ENCODE measurements at regions not wholly inside any gene's neighbourhood (a gene's known extent, or its start where the extent isn't known, plus 50 kb on each side); places are given as distances from the start of the nearest gene placed in this dataset.

- Mint-ChIP-seq H3K4me3 (no peak overlapping the region), H3K4me1 (ENCODE audit: low read depth) (no peaks in the 10 kb centered on the region), H3K27ac (no peak overlapping the region), H3K36me3 (ENCODE audit: low read depth) (no peaks in the 10 kb centered on the region), H3K9me3 (peaks cover 21% of the 10 kb centered on the region), H3K27me3 (no peaks in the 10 kb centered on the region)
- intact Hi-C loops (cut with micrococcal nuclease): no loop called here
Observed at GRCh38 chr5:124136609-124137008, 609.8 kb downstream of the ZNF608 start.

- Mint-ChIP-seq H3K27me3 (no peaks in the 10 kb centered on the region), H3K4me3 (no peak overlapping the region), H3K36me3 (ENCODE audit: low read depth) (no peaks in the 10 kb centered on the region), H3K4me1 (ENCODE audit: low read depth) (no peaks in the 10 kb centered on the region), H3K9me3 (peaks cover 4% of the 10 kb centered on the region), H3K27ac (no peak overlapping the region)
- intact Hi-C loops (cut with micrococcal nuclease): no loop called here
Observed at GRCh38 chr5:124134941-124135340, 611.5 kb downstream of the ZNF608 start.

DNA sequence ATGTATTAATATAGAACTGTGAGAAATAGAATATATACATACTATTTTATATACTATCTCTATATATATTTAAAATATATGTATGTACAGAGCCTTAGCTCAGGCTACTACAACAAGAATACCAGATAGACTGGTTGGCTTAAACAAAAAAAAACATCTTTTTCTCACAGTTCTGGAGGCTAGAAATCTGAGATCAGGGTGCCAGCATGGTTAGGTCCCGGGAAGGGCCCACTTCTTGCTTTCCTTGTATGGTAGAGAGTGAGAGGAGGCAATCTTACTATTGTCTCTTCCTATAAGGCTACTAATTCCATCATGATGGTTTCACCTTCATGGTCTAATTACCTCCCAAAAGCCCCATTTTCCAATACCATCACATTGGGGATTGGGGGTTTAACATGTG, 613.0 kb downstream of the ZNF608 start:
- Mint-ChIP-seq H3K36me3 (ENCODE audit: low read depth) (no peaks in the 10 kb centered on the region), H3K27me3 (no peaks in the 10 kb centered on the region), H3K4me3 (no peak overlapping the region), H3K4me1 (ENCODE audit: low read depth) (no peaks in the 10 kb centered on the region), H3K27ac (no peak overlapping the region), H3K9me3 (no peaks in the 10 kb centered on the region)
- intact Hi-C loops (cut with micrococcal nuclease): no loop called here

- Mint-ChIP-seq H3K4me1 (ENCODE audit: low read depth) (no peaks in the 10 kb centered on the region), H3K9me3 (no peaks in the 10 kb centered on the region), H3K4me3 (no peak overlapping the region), H3K27ac (no peak overlapping the region), H3K36me3 (ENCODE audit: low read depth) (no peaks in the 10 kb centered on the region), H3K27me3 (no peaks in the 10 kb centered on the region)
- intact Hi-C loops (cut with micrococcal nuclease): no loop called here
Observed at GRCh38 chr5:124132843-124133242, 613.6 kb downstream of the ZNF608 start.

GRCh38 chr5:124131466-124131865, 615.0 kb downstream of the ZNF608 start:
- Mint-ChIP-seq H3K27ac (no peak overlapping the region), H3K27me3 (no peaks in the 10 kb centered on the region), H3K36me3 (ENCODE audit: low read depth) (no peaks in the 10 kb centered on the region), H3K4me3 (no peak overlapping the region), H3K4me1 (ENCODE audit: low read depth) (no peaks in the 10 kb centered on the region), H3K9me3 (no peaks in the 10 kb centered on the region)
- intact Hi-C loops (cut with micrococcal nuclease): no loop called here

- intact Hi-C loops (cut with micrococcal nuclease): no loop called here
- H3K4me1 Mint-ChIP-seq (ENCODE audit: low read depth): no peaks in the 10 kb centered on the region
- H3K36me3 Mint-ChIP-seq (ENCODE audit: low read depth): no peaks in the 10 kb centered on the region
- H3K27me3 Mint-ChIP-seq: no peaks in the 10 kb centered on the region
- no peak overlapping the region for H3K27ac Mint-ChIP-seq
- H3K9me3 Mint-ChIP-seq: no peaks in the 10 kb centered on the region
- H3K4me3 Mint-ChIP-seq: no peak overlapping the region
Observed at GRCh38 chr5:124130816-124131215, 615.6 kb downstream of the ZNF608 start.

DNA sequence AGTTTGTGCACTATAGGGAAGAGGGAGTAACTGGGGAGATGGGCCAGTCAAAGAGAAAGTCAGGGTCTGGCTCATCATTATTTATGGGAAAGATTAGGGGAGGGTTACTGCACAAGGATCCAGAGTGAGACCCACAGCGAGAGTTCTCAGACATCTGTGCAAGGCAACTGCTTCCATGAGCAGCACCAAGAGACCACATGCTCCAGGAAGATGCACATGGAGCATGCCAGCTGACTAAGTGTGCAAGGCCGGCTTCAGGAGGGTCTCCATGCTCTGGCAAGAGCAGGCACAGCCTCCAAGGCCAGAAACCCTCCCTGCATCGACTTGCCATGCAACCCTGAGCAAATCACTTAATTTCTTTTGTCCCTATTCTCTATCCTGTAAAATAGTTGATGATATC, 616.9 kb downstream of the CSNK1G3 start:
- Mint-ChIP-seq H3K4me1 (ENCODE audit: low read depth) (no peaks in the 10 kb centered on the region), H3K27ac (no peak overlapping the region), H3K4me3 (no peak overlapping the region)

DNA sequence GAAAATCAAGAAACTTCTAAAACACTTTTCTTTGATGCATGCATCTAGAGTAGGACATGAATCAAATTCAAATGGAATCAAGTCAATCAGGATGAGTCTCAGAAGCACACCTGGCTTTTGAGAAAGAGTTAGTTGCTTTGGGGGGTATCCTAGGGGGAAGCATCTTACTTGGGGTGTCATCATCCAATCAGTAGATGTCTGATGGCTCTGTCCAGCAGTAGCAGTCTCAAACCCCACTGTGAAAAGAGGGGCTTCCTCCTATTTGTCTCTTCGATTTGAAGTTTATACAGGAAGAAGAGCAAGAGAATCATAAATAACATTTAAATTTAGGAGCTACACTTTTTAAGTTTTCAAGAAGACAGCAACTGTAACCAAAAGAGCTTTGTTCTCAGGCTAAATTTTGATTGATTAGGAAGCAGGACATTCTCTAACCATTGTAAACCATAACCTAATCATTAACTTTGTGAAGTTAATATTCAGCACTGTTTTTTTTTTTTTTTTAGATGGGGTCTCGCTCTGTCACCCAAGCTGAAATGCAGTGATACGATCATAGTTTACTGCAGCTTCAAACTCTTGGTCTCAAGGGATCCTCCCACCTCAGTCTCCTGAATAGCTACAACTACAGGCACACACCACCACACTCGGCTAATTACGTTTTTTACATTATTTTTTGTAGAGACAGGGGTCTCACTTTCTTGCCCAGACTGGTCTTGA, 614.7 kb downstream of the CSNK1G3 start:
- H3K27ac Mint-ChIP-seq: no peak overlapping the region
- intact Hi-C loops (cut with micrococcal nuclease): no loop called here
- no peak overlapping the region for H3K4me3 Mint-ChIP-seq
- no peaks in the 10 kb centered on the region for H3K4me1 Mint-ChIP-seq (ENCODE audit: low read depth)
- no peaks in the 10 kb centered on the region for H3K27me3 Mint-ChIP-seq
- H3K9me3 Mint-ChIP-seq: peaks cover 8% of the 10 kb centered on the region
- no peaks in the 10 kb centered on the region for H3K36me3 Mint-ChIP-seq (ENCODE audit: low read depth)

More for the DNA sequence above, 616.9 kb downstream of the CSNK1G3 start:
- Mint-ChIP-seq H3K27me3 (no peaks in the 10 kb centered on the region), H3K36me3 (ENCODE audit: low read depth) (no peaks in the 10 kb centered on the region), H3K9me3 (no peaks in the 10 kb centered on the region)
- intact Hi-C loops (cut with micrococcal nuclease): no loop called here

DNA sequence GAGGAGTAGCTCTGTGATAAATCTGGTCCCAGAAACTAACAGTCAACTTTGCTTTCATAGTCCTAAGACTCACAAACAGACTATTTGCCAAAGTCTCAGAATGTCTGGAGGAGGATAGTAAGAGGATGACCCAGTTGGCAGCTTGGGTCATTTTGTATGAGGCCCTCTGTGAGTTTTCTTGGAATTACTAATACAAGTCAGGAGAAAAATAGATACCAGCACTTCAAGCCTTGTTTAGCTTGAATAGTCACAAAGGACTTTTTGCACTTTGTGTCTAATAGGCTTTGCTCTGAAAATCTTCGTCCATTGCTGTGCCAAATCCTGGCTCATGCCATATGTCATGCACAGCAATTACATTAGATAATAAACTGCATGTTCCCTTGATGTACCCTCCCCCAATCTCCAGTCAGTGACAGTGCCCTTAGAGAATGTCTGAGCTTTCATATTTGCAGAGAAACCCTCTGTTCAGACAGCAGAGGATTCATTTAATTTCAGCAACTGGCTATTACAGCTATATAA, 612.8 kb downstream of the CSNK1G3 start:
- no peak overlapping the region for H3K4me3 Mint-ChIP-seq
- H3K27ac Mint-ChIP-seq: no peak overlapping the region
- H3K4me1 Mint-ChIP-seq (ENCODE audit: low read depth): no peaks in the 10 kb centered on the region
- H3K9me3 Mint-ChIP-seq: peaks cover 27% of the 10 kb centered on the region
- H3K36me3 Mint-ChIP-seq (ENCODE audit: low read depth): no peaks in the 10 kb centered on the region
- H3K27me3 Mint-ChIP-seq: no peaks in the 10 kb centered on the region
- intact Hi-C loops (cut with micrococcal nuclease): no loop called here

GRCh38 chr5:124121198-124121597, 609.2 kb downstream of the CSNK1G3 start:
- no peak overlapping the region for H3K27ac Mint-ChIP-seq

DNA sequence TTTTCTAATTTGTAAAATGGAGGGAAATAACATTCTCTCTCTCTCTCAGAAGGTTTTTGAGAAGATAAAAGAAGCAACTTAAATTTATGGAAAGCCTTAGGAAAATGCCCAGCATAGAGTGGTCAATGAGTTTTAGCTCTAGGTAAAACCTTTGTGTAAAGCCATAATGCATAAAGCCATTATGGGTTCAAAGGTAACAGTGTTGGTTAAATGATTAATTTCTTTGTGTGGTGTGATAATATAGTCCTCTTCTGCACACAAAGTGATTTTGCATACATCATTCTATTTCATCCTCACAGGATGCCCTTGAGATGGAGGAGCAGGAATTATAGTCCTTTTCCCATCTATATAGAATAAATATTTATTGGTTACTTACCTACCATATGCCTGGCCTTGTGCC, 602.9 kb downstream of the CSNK1G3 start:
- Mint-ChIP-seq H3K36me3 (ENCODE audit: low read depth) (no peaks in the 10 kb centered on the region), H3K27ac (no peak overlapping the region), H3K4me1 (ENCODE audit: low read depth) (no peaks in the 10 kb centered on the region), H3K27me3 (no peaks in the 10 kb centered on the region), H3K9me3 (peaks cover 8% of the 10 kb centered on the region), H3K4me3 (no peak overlapping the region)
- intact Hi-C loops (cut with micrococcal nuclease): no loop called here

More at GRCh38 chr5:124121198-124121597, 609.2 kb downstream of the CSNK1G3 start:
- H3K4me1 Mint-ChIP-seq (ENCODE audit: low read depth): no peaks in the 10 kb centered on the region
- H3K9me3 Mint-ChIP-seq: peaks cover 33% of the 10 kb centered on the region
- no peak overlapping the region for H3K4me3 Mint-ChIP-seq
- no peaks in the 10 kb centered on the region for H3K36me3 Mint-ChIP-seq (ENCODE audit: low read depth)
- no peaks in the 10 kb centered on the region for H3K27me3 Mint-ChIP-seq
- intact Hi-C loops (cut with micrococcal nuclease): no loop called here

GRCh38 chr5:124111886-124112285, 599.9 kb downstream of the CSNK1G3 start:
- H3K36me3 Mint-ChIP-seq (ENCODE audit: low read depth): no peaks in the 10 kb centered on the region
- H3K27me3 Mint-ChIP-seq: no peaks in the 10 kb centered on the region
- no peaks in the 10 kb centered on the region for H3K4me1 Mint-ChIP-seq (ENCODE audit: low read depth)
- intact Hi-C loops (cut with micrococcal nuclease): no loop called here
- H3K27ac Mint-ChIP-seq: no peak overlapping the region
- H3K4me3 Mint-ChIP-seq: no peak overlapping the region
- H3K9me3 Mint-ChIP-seq: peaks cover under 1% of the 10 kb centered on the region

GRCh38 chr5:124110942-124111341, 599.0 kb downstream of the CSNK1G3 start:
- H3K4me1 Mint-ChIP-seq (ENCODE audit: low read depth): no peaks in the 10 kb centered on the region
- no peak overlapping the region for H3K27ac Mint-ChIP-seq
- H3K27me3 Mint-ChIP-seq: no peaks in the 10 kb centered on the region
- peaks cover 8% of the 10 kb centered on the region for H3K9me3 Mint-ChIP-seq
- intact Hi-C loops (cut with micrococcal nuclease): no loop called here
- no peak overlapping the region for H3K4me3 Mint-ChIP-seq
- H3K36me3 Mint-ChIP-seq (ENCODE audit: low read depth): no peaks in the 10 kb centered on the region

DNA sequence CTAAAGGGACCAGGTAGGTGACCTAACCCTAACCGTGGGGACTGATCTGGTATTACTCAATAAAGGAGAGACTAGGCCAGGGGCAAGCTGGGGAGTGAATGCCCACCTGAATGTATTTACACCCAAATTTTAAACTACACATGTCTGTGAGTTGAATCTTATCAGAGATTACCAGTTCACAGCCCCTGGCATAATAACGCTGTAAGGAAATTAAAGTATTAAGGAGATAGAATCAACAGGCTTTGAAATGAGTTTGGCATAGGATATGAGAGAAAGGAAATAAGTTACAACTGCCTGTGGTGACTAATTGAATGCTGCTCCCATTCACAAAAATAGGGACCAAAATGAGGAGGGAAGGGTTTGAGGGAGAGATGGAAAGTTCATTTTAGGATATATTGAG, 593.3 kb downstream of the CSNK1G3 start:
- no peaks in the 10 kb centered on the region for H3K27me3 Mint-ChIP-seq
- no peak overlapping the region for H3K4me3 Mint-ChIP-seq
- no peaks in the 10 kb centered on the region for H3K36me3 Mint-ChIP-seq (ENCODE audit: low read depth)
- intact Hi-C loops (cut with micrococcal nuclease): no loop called here
- H3K4me1 Mint-ChIP-seq (ENCODE audit: low read depth): no peaks in the 10 kb centered on the region
- peaks cover 14% of the 10 kb centered on the region for H3K9me3 Mint-ChIP-seq
- H3K27ac Mint-ChIP-seq: no peak overlapping the region

DNA sequence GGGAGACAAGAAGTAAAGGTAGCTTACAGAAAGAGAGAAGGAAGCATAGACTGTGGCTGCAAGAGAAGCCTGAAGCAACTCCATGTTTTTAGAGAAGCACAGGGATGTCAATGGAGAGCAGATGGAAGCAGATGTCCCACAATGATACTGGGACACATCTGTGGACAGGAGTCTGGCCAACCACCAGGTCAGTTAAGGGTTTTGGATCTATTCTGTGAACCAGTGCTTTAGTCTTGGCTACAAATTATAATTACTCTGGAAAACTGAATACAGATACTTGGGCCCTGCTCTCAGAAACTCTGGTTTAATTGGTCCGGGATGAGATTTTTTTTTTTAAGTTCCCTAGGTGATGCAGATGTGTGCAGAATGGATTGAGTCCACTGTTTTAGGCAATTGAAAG, 592.8 kb downstream of the CSNK1G3 start:
- H3K27me3 Mint-ChIP-seq: no peaks in the 10 kb centered on the region
- intact Hi-C loops (cut with micrococcal nuclease): no loop called here
- H3K4me1 Mint-ChIP-seq (ENCODE audit: low read depth): no peaks in the 10 kb centered on the region
- no peak overlapping the region for H3K27ac Mint-ChIP-seq
- H3K36me3 Mint-ChIP-seq (ENCODE audit: low read depth): no peaks in the 10 kb centered on the region
- peaks cover 14% of the 10 kb centered on the region for H3K9me3 Mint-ChIP-seq
- H3K4me3 Mint-ChIP-seq: no peak overlapping the region
